ENCODE measurements at regions not wholly inside any gene's neighbourhood (a gene's known extent, or its start where the extent isn't known, plus 50 kb on each side); places are given as distances from the start of the nearest gene placed in this dataset.

DNA sequence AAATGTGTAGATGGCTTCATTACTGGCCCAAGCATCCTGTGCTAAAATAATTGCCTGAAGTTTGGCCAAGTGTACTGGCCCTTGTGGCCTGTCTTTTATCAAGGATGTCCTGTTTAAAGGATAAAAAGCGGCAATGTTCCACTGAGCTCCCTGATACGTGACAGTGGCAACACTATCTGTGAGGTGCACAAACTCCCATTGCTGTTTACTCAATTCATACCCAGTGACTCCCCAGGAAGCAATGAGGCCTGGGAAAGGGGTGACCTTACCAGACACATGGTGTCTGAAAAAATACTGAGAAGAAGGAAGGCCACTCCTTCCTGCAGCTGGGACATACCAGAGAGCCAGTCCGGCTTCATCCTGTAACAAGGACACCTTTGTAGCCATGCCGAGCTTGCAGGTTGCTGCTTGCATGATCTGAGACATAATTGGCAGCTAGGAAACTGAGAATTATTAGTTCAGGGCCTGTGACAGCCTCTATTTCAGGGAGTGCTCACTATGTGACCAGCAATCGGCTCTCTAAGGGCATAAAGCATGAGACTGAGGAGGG, 198.5 kb upstream of the LRATD1 start:
- TF ChIP-seq, protein P1, sequence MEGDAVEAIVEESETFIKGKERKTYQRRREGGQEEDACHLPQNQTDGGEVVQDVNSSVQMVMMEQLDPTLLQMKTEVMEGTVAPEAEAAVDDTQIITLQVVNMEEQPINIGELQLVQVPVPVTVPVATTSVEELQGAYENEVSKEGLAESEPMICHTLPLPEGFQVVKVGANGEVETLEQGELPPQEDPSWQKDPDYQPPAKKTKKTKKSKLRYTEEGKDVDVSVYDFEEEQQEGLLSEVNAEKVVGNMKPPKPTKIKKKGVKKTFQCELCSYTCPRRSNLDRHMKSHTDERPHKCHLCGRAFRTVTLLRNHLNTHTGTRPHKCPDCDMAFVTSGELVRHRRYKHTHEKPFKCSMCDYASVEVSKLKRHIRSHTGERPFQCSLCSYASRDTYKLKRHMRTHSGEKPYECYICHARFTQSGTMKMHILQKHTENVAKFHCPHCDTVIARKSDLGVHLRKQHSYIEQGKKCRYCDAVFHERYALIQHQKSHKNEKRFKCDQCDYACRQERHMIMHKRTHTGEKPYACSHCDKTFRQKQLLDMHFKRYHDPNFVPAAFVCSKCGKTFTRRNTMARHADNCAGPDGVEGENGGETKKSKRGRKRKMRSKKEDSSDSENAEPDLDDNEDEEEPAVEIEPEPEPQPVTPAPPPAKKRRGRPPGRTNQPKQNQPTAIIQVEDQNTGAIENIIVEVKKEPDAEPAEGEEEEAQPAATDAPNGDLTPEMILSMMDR (IDR thresholded peaks at IDR 0.05): no peak
- TF ChIP-seq POLR2A (IDR thresholded peaks at IDR 0.05): no peak

Data from right lobe of liver (tissue), 4 donors.